Activated naive CD4-positive, alpha-beta T cell treated with anti-CD3 and anti-CD28 coated beads, Interleukin-2, amount 10 ng/mL, durations not matched to agents 7 days and 5 days (primary cell): ENCODE measurements at regions not wholly inside any gene's neighbourhood (a gene's known extent, or its start where the extent isn't known, plus 50 kb on each side); places are given as distances from the start of the nearest gene placed in this dataset.

Experiments used
- CTCF ChIA-PET: fragments of 350-600 bp; sonication (Branson Sonifier 250); formaldehyde crosslinking; loops from one replicate; lab custom pipeline; 2021; ENCODE audit warnings: antibody characterized with exemption; lab: Charles Lee
- DNase-seq: peaks from one replicate; pipeline ENCODE4 v3.0.0-alpha.2; 2020
- H3K27ac Mint-ChIP-seq: one replicate; pipeline ENCODE4 v1.8.0; 2021; ENCODE audit warnings: mild to moderate bottlenecking, moderate library complexity, mixed read lengths
- H3K27me3 Mint-ChIP-seq: one replicate; pipeline ENCODE4 v1.8.0; 2021; ENCODE audit warnings: mild to moderate bottlenecking, mixed read lengths
- H3K36me3 Mint-ChIP-seq: one replicate; pipeline ENCODE4 v1.8.0; 2021; ENCODE audit warnings: mixed read lengths
- H3K4me1 Mint-ChIP-seq: one replicate; pipeline ENCODE4 v1.8.0; 2021; ENCODE audit warnings: mixed read lengths
- H3K4me3 Mint-ChIP-seq: one replicate; pipeline ENCODE4 v1.8.0; 2021; ENCODE audit warnings: mild to moderate bottlenecking, moderate library complexity, mixed read lengths
- H3K9me3 Mint-ChIP-seq: one replicate; pipeline ENCODE4 v1.8.0; 2021; ENCODE audit warnings: mixed read lengths

GRCh38 chr13:112639521-112639920 is 50.3 kb upstream of the ATP11A start:
- Mint-ChIP-seq H3K27me3 (peaks cover 55% of the 10 kb centered on the region), H3K9me3 (no peaks in the 10 kb centered on the region), H3K36me3 (no peaks in the 10 kb centered on the region), H3K4me3 (no peak overlapping the region), H3K4me1 (peaks cover 16% of the 10 kb centered on the region), H3K27ac (no peak overlapping the region)
- no peak for DNase-seq
- CTCF ChIA-PET: interaction anchor here (0.6 to 3.1 kb wide), 12 partner anchors 13 to 235 kb away, joined by 3 to 23 read pairs (median 5); no protein-coding TSS in a partner anchor

- H3K4me3 Mint-ChIP-seq: no peak overlapping the region
- H3K27me3 Mint-ChIP-seq: peaks cover 59% of the 10 kb centered on the region
- peaks cover 16% of the 10 kb centered on the region for H3K4me1 Mint-ChIP-seq
Observed at GRCh38 chr13:112638919-112639318, 50.9 kb upstream of the ATP11A start.

GRCh38 chr13:112638157-112638750 is 50.3 kb upstream of the TUBGCP3 start:
- Mint-ChIP-seq H3K27ac (no peak overlapping the region), H3K4me3 (no peak overlapping the region), H3K27me3 (peaks cover 60% of the 10 kb centered on the region), H3K9me3 (no peaks in the 10 kb centered on the region), H3K4me1 (peaks cover 16% of the 10 kb centered on the region), H3K36me3 (no peaks in the 10 kb centered on the region)
- CTCF ChIA-PET: interaction anchor here (0.5 to 3.1 kb wide), 2 partner anchors 144 to 236 kb away, joined by 4 to 23 read pairs; no protein-coding TSS in a partner anchor
- DNase-seq: no peak

More at GRCh38 chr13:112638919-112639318, 50.9 kb upstream of the ATP11A start:
- no peaks in the 10 kb centered on the region for H3K9me3 Mint-ChIP-seq
- H3K36me3 Mint-ChIP-seq: no peaks in the 10 kb centered on the region
- no peak for DNase-seq
- H3K27ac Mint-ChIP-seq: no peak overlapping the region
- CTCF ChIA-PET: interaction anchor here (0.6 to 3.1 kb wide), 5 partner anchors 13 to 235 kb away, joined by 3 to 23 read pairs (median 5); no protein-coding TSS in a partner anchor
